HG03342 (cell line): ENCODE measurements at regions not wholly inside any gene's neighbourhood (a gene's known extent, or its start where the extent isn't known, plus 50 kb on each side); places are given as distances from the start of the nearest gene placed in this dataset.
"Not testable (repeated sequence)": the region's sequence is repeated elsewhere in the genome, so short reads cannot be mapped to it uniquely, and the experiment has no call there.

Experiments used
- ATAC-seq: cut with Tn5 transposase; IDR thresholded peaks from one replicate; pipeline ENCODE4 v1.9.1; 2021; ENCODE audit warnings: mild to moderate bottlenecking, moderate library complexity; ENCODE audit not compliant: unreplicated experiment

DNA sequence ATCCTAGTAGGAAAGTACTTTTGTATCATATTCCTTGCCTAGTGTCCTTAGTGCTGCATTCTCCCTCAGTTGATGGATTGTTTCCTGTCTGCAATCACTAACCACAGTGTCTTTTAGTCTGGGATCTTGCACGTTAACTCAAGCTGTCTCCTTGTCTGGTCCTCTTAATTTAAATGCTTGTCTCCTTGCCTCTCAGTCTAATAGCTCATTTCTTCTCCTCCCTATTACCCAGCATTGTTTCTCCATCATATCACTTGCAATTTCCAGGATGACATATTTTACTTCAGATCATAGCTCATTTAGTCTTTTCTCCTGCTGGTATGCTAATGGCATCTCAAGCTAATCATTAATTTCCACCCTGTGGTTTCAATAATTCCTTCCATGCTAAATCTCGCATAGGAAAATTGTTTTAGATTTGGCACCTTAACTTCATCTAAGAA, 2052.0 kb upstream of the C9orf72 start:
- ATAC-seq: no peak

DNA sequence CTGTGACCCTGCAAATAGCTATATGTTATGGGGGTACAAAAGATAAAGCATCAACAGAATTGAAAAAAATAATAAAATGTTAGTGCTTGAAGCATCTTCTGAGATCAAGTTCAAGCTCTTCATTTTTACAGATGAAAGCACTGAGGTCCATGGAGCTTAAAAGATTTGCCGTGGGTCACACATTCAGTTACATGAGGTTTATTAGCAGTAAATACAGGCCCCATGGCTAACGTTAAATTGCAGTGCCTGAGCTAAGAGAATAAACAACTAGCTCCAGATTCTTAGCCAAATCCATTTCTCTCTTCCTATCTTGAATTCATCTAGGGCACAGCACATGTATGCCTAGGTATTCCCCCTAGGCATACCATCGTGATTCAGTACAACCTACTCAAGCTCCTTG, 2052.7 kb upstream of the C9orf72 start:
- ATAC-seq: no peak

DNA sequence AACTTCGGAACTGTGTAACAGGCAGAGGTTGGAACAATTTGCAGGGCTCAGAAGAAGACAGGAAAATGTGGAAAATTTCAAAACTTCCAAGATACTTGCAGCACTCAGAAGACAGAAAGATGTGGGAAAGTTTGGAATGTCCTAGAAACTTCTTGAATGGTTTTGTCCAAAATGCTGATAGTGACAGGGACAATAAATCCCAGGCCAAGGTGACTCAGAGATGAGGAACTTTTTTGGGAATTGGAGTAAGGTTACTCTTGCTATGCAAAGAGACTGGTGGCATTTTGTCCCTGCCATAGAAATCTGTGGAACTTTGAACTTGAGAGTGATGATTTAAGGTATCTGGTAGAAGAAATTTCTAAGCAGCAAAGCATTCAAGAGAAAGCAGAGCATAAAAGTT, 2055.6 kb upstream of the C9orf72 start:
- not testable (repeated sequence) for ATAC-seq

DNA sequence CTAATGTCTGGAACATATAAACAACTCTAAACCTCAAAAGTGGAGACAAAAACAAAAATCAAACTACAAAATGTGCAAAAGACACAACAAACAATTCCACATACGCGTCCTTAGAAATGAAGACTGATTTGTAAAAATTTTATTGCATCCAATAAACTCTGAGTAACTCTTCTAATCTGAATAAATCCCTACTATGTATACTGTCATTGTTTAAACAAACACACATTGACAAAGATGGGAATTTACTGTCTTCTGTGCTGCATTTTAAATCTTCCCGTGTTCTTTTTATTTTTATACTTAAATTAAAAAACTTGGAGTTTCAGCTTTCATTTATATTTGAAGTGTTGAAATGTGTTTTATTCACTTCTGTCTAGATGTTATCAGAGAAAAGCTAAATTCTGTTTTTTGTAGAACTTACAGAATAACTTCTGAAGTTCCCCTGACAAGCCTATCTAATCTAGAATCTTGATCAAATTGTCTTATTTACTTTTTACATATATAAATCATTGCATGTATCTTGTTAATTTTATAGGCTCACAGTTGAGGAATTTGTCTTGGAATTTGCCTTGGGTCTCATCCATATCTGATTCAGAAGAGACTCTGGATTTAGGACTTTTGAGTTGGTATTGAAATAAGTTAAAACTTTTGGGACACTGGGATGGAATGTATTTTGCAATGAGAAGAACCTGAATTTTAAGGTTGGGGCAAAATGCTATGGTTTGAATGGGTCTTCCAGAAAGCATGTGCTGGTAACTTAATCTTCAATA, 2064.4 kb upstream of the C9orf72 start:
- ATAC-seq: no peak

DNA sequence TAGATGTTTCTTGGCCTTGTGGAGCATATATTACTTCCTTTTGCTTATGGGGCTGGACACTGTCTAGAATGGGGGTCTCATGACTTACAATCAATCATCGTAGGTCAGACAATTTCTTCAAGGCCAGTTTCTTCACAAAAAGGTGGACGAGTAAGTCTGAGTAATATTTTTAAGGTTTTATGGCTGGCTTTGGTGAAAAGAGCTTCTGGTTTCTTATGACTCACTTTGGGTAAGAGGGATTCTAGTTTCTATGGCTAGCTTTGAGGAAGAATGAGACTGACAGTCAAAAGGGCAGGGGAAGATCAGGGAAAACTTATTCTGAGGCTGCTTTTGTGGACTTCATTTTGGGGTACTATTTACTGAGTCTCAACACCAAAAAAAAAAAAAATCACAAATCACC, 2067.2 kb upstream of the C9orf72 start:
- ATAC-seq: no peak

DNA sequence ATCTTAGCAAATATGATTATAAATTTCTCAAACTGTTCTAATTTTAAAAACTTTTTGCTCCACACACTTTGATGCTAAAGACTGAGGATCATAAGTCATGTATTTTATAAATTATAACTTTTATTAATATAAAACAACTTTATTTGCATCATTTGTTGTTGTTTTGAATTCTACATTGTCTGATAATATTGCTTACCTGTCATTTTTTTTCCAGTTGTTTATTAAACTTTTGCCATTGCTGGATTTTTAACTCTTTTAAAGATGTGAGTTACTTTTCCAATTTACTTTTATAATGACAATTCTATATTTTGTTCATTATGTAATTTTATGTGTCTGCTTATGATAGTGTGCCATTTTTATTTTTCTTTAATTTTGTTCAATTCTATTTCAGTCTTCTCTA, 2071.2 kb upstream of the C9orf72 start:
- ATAC-seq: no peak

DNA sequence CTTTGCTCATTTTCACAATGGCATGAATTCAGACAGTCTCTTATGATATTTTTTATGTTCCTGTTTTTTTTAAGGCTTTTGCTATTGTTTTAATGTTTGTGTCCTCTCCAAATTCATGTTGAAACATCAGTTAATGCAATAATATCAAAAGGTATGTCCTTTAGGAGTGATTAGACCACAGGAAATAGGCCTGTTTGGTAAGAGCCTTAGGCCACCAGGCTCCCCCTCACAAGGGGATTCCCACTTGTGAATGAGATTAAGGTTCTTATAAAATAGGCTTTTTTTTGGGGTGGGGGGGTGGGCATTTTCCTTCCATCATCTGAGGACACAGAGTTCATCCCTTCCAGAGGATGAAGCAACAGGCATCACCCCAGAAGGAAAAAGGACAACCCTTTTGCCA, 2074.2 kb upstream of the C9orf72 start:
- no peak for ATAC-seq

DNA sequence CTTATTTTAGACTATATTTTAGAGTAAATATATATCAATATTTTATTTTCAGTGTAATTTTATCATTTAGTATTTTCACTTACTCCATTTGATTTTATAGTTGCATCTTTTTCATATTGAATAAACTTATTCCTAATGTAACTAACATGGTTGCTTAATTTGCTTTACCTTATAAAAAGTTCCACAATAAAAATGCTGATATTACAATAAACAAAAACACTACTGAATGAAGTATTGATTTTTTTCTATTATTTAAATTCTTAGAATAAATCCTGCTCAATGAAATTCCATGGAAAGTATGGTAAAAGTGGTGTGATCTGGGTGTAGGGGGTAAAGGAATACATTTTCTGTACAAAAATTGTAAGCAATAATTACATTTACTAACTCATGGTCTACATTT, 2074.9 kb upstream of the C9orf72 start:
- no peak for ATAC-seq

DNA sequence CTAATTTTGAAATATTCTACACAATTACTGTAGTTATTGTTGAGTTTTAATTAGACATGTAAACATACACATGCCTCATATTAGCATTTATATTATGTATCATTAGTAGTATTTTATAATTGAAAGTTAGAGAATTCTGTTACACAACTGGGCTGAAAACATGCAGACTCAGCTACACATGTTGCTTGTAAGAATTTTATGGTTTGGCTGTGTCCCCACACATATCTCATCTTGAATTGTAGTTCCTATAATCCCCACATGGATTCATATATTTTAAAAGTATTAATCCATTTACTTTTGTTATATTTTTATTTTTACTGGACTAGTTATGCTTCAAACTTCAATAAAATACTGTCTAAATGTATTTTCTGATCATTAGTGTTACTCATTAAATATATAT, 2075.3 kb upstream of the C9orf72 start:
- no peak for ATAC-seq

DNA sequence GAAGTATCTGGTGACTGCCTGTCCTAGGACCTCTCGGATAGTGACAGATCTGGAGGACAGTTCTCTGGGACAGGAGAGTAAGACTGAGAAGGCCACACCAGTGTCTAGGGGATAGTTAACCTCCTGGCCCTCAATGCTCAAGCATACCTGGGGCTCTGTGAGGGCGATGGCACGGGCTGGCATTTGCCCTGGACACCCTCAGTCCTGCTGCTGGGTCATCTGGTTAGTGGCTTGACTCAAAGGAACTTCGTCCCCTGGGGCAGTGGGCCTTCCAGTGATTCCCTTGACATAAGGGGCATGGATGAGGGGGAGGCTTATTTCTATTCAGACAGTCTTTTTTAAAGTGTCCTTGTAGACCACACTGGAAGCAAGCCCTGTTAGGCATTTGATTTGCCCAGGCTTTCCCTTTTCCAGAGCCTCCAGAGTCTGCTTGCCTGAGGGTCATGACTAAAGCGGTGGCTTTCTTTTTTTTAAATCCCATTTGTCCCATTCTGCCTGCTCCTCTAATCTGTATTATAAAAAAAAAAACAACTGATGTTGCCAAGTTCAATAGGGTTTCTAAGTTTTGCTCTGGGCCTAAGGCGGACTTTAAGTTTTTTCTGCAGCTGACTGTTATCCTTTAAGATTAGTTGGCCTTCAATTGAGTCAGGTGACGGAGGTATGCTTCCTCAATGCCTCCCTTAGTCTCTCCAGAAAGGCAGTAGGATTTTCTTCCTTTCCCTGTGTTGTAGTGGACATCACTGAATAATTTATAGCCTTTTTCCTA, 2083.5 kb upstream of the C9orf72 start:
- ATAC-seq: no peak

DNA sequence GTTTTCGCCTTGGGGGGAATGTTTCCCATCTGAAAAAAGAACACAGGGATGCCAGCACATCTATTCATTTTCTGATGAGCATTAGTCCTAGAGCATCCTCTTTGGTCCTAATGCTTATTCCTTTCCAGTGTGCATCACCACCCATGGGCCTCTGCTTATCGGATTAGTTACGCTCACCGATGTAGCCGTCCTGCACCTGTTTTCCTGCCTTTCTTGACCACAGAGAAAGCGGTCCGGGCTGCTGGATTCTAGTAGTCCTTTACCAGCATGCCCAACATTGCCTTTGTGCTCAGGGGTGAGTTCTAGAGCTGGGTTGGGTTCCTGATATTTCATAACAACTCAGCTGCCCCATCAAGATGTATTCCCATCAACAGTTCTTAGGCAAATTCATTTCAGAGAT, 2084.5 kb upstream of the C9orf72 start:
- no peak for ATAC-seq

DNA sequence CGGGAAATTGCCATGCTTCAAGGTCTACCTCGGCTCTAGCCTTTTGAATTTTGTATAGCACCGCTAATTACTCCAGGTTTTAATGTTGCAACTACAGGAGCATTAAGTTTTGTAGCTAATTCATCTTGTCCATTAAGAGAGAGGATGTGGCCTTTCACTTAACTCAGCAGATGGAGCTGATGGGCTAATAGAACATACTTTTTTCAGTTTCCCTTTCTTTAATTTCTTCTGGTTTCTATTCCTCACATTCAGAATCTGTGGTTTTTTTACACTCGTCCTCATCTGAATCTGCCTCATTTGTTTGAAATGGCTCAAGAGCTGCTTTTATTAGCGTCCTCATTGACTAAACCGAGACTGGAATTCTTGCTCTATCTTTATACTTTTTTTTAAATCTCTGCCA, 2085.7 kb upstream of the C9orf72 start:
- ATAC-seq: no peak

DNA sequence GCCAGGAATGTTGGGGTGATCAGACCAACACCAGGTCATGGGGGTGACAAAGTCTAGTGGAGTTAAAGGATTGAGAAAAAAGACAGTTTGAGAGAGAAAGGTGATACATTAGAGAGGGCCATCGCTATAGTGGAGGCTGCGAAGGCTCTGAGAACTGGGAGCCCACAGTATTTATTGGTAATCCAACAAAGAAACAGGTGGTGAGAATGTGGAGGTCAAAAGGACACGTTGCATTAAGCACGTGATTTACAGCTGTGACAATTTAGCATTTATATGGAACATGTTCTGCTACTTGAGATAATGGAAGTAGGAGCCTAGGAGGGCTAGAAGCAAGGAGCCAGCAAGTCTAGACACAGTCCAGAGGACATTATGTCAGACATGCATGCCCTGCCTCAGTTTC, 2086.5 kb upstream of the C9orf72 start:
- ATAC-seq: no peak

DNA sequence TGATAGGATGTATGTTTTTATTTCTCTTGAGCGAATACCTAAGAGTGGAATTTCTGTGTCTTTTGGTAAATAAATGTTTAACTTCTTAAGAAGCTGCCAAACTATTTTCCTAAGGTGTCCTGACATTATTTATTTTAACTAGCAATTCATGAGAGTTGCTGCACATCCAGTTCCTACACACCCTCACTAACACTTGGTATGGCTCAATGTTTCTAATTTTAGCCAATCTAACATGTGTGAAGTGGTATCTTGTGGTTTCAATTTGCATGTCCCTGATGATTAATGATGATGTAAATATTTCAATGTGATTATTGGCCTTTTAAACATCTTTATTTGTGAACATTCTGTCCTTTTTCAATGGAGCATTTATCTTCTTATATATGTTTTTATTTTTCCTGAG, 2095.5 kb upstream of the C9orf72 start:
- ATAC-seq: no peak

DNA sequence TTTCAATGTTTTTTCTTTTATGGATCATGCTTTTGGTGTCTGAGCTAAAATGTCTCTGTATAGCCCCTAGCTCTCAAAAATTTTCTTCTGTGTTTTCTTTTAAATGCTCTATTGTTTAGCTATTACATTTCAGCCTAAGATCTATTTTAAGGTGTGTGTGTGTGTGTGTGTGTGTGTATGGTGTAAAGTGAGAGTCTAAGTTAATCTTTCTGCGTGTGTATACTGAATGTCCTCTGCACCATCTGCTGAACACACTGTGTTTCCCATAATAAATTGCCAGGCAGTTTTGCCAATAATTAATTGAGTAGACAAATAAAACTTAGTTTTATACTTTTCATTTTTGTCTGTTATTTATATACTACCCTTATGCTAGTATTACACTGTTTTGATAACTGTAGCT, 2096.3 kb upstream of the C9orf72 start:
- no peak for ATAC-seq

DNA sequence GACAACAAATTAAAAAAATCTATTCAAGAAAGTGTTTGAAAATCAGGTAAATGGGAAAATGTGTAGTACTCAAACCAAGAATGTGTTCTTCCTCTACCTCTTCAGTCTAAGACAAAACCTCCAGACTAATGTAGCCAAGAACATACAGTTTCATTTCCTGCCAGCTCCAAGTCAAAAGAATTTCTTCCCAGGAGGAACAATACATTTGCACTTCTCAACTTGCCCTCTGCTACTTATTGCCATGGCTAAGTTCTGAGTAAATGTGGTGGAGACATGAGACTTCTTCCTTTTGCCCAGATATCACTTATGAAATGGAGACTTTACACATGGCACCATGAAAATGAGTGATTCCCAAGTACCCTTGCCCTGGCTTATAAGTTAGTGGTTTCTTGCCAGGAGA, 2112.2 kb upstream of the C9orf72 start:
- ATAC-seq: no peak

DNA sequence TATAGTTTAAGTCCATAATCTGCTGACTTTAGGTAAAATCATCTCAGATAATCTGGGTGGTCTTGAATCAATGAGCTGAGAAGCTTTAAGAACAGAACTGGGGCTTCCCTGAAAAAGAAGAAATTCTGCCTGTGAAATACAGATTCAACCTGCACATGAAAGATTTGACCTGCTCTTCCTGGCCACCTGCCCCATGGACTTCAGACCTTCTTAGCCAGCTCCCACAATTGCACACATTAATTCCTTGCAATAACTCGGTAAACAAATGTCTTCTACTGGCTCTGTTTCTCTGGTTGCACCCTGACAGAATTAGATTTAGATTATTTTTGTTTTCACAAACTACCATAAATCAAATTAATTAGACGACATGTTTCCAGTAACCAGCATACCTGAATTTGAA, 2117.9 kb upstream of the C9orf72 start:
- no peak for ATAC-seq

DNA sequence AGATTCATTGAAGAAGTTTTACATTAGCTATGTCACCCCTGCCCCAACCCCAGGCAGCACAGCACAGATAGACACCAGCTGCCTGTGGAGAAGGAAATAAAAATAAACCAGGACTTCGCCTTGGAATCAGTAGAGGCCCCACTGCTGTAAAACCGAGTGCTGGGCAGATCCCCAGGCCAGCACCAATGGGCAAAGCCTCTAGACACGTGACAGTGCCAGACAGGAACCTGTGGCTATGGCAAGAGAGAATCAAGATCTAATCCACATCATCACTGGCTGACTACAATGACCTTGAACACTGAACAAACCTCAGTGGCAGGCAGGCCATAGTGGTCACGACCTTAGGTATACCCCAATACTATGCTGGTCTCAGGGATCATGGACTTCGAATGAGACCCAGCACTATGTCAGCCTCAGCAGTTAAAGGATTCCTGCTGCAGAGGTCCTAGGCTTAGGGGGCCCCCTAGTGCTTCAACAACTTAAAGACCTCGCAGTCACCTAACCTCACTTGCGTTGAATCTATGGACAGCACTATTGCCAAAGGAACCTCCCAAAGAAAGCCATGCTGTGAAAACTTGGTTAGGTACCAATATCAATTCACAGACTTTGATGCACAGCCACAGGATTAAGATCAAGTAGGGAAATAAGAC, 2118.6 kb upstream of the C9orf72 start:
- ATAC-seq: no peak

DNA sequence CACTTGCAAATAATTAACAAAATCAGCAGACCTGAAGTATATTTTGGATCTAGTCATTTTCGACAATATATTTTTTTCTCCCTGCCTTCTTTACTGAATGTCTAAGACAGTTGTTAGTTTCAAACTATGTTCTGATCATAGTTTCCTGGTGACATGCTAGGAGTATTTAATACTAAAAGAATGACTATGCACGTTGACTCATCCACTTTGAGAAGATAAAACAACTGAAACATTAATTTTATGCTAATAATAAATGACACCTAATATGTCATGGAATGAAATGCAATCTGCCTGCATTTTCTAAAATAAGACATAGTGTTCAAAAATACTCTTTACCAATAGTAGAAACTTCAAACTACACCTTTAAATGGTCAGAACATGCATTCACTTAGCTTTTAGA, 2123.7 kb upstream of the C9orf72 start:
- ATAC-seq: no peak

DNA sequence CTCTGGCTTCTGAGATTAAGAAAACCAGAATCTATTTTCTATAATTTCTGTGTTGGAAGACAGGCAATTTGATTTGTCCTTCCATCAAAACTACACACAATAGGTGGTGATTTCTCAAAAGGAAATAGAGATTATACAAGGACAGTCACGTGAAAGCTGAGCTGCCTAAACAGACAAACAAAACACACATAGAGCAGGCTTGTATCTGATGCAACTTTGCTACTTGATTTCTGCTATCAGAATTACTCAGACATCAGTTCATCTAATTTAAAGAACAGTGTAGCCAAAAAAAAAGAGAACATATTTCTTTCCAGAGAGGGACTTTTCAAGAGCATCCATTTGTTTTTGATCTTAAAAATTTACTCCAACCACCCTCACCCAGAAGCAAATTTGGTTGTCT, 2128.3 kb upstream of the C9orf72 start:
- ATAC-seq: no peak

DNA sequence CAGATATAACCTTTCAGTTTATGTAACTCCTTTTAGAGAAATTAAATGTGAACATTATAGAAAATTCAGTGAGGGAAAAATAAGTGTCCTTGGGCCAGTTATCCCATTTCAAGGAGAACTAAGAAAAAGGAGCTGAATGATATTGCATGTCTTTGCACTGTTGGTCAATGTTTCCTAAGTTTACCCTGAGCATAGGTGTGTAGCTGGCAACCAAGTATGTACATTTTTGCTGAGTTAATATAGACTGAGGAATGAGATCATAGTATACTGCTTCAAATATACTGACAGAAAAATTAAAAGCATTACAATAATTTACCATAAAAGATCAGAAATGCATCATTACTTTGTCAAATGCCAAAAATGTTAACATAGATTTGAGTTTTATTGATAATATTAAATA, 2128.7 kb upstream of the C9orf72 start:
- no peak for ATAC-seq

DNA sequence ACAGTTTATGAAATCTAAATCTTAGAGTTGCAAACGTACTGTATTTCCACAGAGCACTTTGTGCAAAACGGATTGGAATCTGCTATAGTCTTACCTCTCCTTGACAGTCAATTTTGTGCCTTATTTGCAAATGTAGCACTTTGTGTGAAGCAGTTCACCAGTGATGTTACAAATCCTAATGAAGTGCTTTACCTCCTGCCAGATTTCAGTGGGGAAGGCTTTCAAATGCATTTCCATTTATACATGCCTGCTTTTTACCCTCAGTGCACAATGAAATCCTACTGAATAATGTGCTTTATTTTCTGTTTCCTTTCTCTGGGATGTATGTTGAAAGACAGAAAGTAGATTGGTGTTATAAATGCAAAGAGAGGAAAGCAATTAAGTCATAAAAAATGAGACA, 2141.6 kb upstream of the C9orf72 start:
- ATAC-seq: no peak
